ENCODE measurements at regions not wholly inside any gene's neighbourhood (a gene's known extent, or its start where the extent isn't known, plus 50 kb on each side); places are given as distances from the start of the nearest gene placed in this dataset.

DNA sequence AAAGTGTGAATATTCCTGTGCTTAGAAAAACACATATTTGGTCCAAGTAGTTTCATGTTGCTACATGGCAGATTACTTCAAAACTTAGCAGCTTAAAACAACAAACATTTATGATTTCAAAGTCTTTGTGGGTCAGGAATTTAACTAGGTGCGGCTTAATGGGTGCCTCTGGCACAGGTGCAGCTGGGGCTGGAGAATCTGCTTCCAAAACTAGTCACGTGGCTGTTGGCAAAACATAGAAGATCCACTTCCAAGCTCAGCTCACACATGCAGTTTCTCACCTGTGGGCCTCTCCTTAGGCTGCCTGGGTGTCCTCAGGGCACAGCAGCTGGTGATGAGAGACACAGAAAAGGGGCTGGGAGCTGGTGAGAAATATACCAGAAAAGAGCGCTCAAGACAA, 263.4 kb downstream of the TTLL7 start:
- no peak overlapping the region for H3K27ac ChIP-seq (ENCODE audit: low read depth, low read length)
- H3K79me2 ChIP-seq (ENCODE audit: control insufficient read depth, insufficient read depth, low read length, unreplicated experiment): no peaks in the 10 kb centered on the region
- no peaks in the 10 kb centered on the region for H3K36me3 ChIP-seq (ENCODE audit: insufficient read depth, low read length)
- no peaks in the 10 kb centered on the region for H3K27me3 ChIP-seq (ENCODE audit: insufficient read depth, low read length)
- no peak overlapping the region for H3K4me3 ChIP-seq (ENCODE audit: low read depth, low read length)
- no peaks in the 10 kb centered on the region for H3K4me1 ChIP-seq (ENCODE audit: control insufficient read depth, insufficient read depth, low read length, unreplicated experiment)
- H2AFZ ChIP-seq (ENCODE audit: low read length, unreplicated experiment): no peak overlapping the region

DNA sequence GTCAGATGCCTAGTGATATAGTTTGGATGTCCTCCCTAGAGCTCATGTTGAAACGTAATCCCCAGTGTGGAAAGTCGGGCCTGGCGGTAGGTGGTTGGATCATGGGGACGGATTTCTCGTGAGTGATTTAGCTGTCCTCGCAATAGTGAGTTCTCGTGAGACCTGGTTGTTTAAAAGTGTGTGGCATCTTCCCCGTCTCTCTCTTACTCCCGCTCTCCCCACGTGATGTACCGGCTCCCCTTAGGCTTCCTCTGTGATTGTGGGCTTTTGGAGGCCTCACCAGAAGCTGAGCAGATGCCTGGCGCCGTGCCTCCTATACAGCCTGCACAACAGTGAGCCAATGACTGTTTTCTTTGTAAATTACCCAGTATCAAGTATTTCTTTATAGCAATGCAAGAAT, 264.5 kb downstream of the TTLL7 start:
- Histone ChIP-seq H3K27me3 (ENCODE audit: insufficient read depth, low read length) (no peaks in the 10 kb centered on the region), H3K4me1 (ENCODE audit: control insufficient read depth, insufficient read depth, low read length, unreplicated experiment) (no peaks in the 10 kb centered on the region), H3K4me3 (ENCODE audit: low read depth, low read length) (no peak overlapping the region), H2AFZ (ENCODE audit: low read length, unreplicated experiment) (no peak overlapping the region), H3K27ac (ENCODE audit: low read depth, low read length) (no peak overlapping the region), H3K79me2 (ENCODE audit: control insufficient read depth, insufficient read depth, low read length, unreplicated experiment) (no peaks in the 10 kb centered on the region), H3K36me3 (ENCODE audit: insufficient read depth, low read length) (no peaks in the 10 kb centered on the region)

DNA sequence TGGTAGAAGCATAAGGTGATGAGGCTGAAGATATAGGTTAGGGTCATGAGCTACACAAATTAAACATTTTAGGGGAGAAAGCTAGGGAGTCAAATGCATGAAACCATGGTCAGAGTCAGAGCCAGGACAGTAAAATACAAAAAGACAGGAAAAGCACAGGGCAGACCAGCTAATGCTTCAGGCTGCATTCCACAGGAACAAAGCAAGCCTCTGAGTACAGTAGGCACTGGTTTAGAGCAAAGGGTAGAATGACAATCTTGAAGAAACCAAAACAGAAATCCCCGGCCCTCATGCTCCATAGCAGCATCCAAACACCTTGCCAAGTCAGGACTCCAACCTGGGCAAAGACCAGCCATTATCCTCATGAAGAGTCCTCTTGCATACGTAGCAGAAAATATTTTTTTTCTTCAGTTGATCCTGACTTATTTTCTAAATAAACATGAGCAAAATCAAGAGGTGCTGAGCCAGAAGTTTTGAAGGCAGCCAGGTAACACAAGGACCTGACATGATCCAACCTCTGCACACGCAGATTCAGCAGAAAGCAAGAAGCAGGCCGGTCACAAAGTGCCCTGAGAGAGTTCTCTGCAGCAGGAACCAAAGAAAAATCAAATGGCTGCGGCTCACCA, 273.1 kb downstream of the TTLL7 start:
- Histone ChIP-seq H3K36me3 (ENCODE audit: insufficient read depth, low read length) (no peaks in the 10 kb centered on the region), H3K79me2 (ENCODE audit: control insufficient read depth, insufficient read depth, low read length, unreplicated experiment) (no peaks in the 10 kb centered on the region), H3K27me3 (ENCODE audit: insufficient read depth, low read length) (no peaks in the 10 kb centered on the region), H3K4me1 (ENCODE audit: control insufficient read depth, insufficient read depth, low read length, unreplicated experiment) (no peaks in the 10 kb centered on the region), H3K27ac (ENCODE audit: low read depth, low read length) (no peak overlapping the region), H2AFZ (ENCODE audit: low read length, unreplicated experiment) (no peak overlapping the region), H3K4me3 (ENCODE audit: low read depth, low read length) (no peak overlapping the region)

DNA sequence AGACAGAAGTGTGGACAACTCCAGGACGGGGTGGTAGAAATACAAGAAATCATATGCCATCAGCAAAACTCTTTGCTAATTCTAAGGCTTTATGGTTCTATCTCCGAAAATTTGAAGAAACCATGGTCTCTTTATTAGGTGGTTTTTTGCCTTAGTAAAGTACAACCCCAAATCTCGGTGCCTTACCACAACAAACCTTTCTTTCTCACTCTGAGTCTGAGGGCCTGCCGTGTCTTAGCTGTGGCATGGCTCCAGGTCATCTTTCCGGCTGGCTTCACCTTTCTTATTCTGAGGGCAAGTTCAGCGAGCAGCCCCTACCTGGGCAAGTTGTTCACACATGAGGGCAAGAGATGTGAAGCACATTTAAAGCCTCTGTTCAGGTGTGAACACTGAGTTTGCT, 280.6 kb downstream of the TTLL7 start:
- Histone ChIP-seq H3K4me3 (ENCODE audit: low read depth, low read length) (no peak overlapping the region), H3K4me1 (ENCODE audit: control insufficient read depth, insufficient read depth, low read length, unreplicated experiment) (no peaks in the 10 kb centered on the region), H2AFZ (ENCODE audit: low read length, unreplicated experiment) (no peak overlapping the region), H3K79me2 (ENCODE audit: control insufficient read depth, insufficient read depth, low read length, unreplicated experiment) (no peaks in the 10 kb centered on the region), H3K27ac (ENCODE audit: low read depth, low read length) (no peak overlapping the region), H3K27me3 (ENCODE audit: insufficient read depth, low read length) (peaks cover 14% of the 10 kb centered on the region), H3K36me3 (ENCODE audit: insufficient read depth, low read length) (no peaks in the 10 kb centered on the region)

DNA sequence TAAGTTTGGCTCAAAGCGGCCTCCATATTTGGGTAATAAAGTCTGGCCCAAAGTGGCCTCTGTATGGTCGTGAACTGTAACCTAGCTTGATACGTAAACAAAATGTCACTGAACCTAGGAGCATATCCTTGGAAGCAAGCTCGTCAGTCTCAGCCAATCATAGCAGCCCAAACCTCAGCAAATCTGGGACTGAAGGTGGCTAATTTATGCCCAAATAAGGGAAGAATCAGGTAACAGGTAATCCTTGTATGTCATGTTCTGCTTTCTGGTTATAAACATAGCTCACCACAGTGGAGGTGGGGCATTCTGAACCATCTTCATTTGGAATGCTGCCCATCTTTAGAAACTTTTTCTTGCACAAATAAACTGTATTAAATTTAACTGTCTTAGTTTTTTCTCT, 281.1 kb downstream of the TTLL7 start:
- Histone ChIP-seq H3K4me3 (ENCODE audit: low read depth, low read length) (no peak overlapping the region), H3K79me2 (ENCODE audit: control insufficient read depth, insufficient read depth, low read length, unreplicated experiment) (no peaks in the 10 kb centered on the region), H3K36me3 (ENCODE audit: insufficient read depth, low read length) (no peaks in the 10 kb centered on the region), H2AFZ (ENCODE audit: low read length, unreplicated experiment) (peak overlapping the region; percentile 18), H3K27me3 (ENCODE audit: insufficient read depth, low read length) (peaks cover 14% of the 10 kb centered on the region), H3K27ac (ENCODE audit: low read depth, low read length) (no peak overlapping the region), H3K4me1 (ENCODE audit: control insufficient read depth, insufficient read depth, low read length, unreplicated experiment) (no peaks in the 10 kb centered on the region)

DNA sequence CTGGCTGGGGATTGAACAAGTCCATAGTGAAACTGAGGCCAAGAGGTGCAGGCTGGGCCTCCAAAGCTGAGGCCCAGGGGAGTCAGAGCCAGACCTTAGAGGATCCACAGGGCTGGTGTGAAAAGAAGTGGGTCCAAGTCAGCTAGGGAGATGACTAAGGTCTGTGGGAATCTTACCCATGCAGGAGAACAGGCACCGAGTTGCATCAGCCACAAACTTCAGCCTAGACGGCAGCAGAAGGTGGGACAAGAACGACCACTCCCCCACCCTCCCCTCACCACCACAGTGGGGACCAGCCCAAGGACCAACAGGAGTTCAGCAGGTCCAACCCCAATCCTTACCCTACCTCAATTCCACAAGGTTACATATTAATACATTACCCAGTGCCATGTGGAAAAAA, 282.3 kb downstream of the TTLL7 start:
- Histone ChIP-seq H3K36me3 (ENCODE audit: insufficient read depth, low read length) (no peaks in the 10 kb centered on the region), H3K27me3 (ENCODE audit: insufficient read depth, low read length) (peaks cover 14% of the 10 kb centered on the region), H3K79me2 (ENCODE audit: control insufficient read depth, insufficient read depth, low read length, unreplicated experiment) (no peaks in the 10 kb centered on the region), H3K4me1 (ENCODE audit: control insufficient read depth, insufficient read depth, low read length, unreplicated experiment) (no peaks in the 10 kb centered on the region), H3K4me3 (ENCODE audit: low read depth, low read length) (no peak overlapping the region), H2AFZ (ENCODE audit: low read length, unreplicated experiment) (no peak overlapping the region), H3K27ac (ENCODE audit: low read depth, low read length) (no peak overlapping the region)

DNA sequence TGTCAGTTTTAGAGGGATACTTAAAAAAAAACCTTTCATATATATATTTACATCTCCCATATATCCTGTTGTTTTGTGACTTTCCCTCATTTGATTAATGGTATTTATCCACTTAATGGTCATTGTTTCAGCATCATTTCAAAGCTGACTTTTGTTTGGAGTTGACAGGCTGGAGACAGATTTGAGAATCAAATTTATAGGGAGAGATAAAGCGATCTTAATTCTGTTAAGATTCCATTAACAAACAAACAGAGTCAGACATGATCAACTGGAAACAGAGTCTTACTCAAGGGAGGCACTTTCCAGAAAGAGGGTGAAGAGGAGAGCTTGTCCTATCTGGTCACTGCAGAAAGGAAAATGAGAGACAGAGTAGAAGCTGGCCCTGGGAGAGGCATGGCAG, 283.4 kb downstream of the TTLL7 start:
- H3K4me1 ChIP-seq (ENCODE audit: control insufficient read depth, insufficient read depth, low read length, unreplicated experiment): no peaks in the 10 kb centered on the region
- H3K79me2 ChIP-seq (ENCODE audit: control insufficient read depth, insufficient read depth, low read length, unreplicated experiment): no peaks in the 10 kb centered on the region
- H2AFZ ChIP-seq (ENCODE audit: low read length, unreplicated experiment): no peak overlapping the region
- H3K36me3 ChIP-seq (ENCODE audit: insufficient read depth, low read length): no peaks in the 10 kb centered on the region
- H3K4me3 ChIP-seq (ENCODE audit: low read depth, low read length): no peak overlapping the region
- H3K27me3 ChIP-seq (ENCODE audit: insufficient read depth, low read length): peaks cover 14% of the 10 kb centered on the region
- no peak overlapping the region for H3K27ac ChIP-seq (ENCODE audit: low read depth, low read length)

DNA sequence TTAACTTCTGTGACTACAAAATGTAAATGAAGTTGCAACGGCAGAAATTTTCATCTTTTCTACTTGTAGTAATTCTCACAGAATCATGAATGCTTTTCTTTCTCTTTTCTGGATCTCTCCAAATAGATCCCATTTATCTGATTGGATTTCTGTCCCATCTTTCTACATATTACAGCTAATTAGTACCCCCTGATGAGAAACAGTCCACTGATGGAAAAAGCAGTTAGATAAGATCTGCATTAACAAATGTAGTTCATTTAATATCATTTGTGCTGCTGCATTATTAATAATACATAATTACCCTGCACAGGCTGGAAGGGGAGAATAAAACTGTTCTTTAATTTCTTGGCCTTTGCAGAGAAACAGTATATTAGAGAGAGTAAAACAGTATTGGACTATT, 289.3 kb downstream of the TTLL7 start:
- Histone ChIP-seq H3K27me3 (ENCODE audit: insufficient read depth, low read length) (no peaks in the 10 kb centered on the region), H3K4me1 (ENCODE audit: control insufficient read depth, insufficient read depth, low read length, unreplicated experiment) (no peaks in the 10 kb centered on the region), H3K79me2 (ENCODE audit: control insufficient read depth, insufficient read depth, low read length, unreplicated experiment) (no peaks in the 10 kb centered on the region)

DNA sequence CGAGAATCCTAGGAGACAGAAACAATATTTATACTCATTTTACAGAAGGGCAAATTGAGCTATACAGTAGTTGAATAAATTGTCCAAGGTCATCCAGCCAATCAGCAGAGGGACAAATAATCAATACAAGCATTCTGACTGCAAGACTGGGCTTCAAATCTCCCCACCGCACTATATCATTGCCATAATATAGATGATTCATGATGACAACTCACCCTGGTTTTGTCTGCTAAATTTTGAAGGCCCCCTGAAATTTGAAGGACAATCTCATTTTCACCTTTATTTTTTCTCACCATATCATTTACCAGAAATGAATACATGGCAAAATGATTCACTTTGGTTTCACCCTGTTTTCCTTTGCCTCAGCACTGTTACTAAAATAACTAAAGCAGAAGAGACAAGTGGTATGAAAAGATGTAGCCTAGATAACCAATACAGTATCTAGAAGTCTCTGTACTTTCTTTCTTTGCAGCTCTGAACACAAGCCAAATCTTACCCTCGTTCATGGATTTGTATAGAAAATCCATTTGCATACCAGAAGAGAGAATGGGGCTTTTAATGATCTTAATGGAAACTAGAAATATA, 292.5 kb downstream of the TTLL7 start:
- H2AFZ ChIP-seq (ENCODE audit: low read length, unreplicated experiment): no peak overlapping the region
- no peak overlapping the region for H3K27ac ChIP-seq (ENCODE audit: low read depth, low read length)
- H3K27me3 ChIP-seq (ENCODE audit: insufficient read depth, low read length): no peaks in the 10 kb centered on the region
- H3K36me3 ChIP-seq (ENCODE audit: insufficient read depth, low read length): no peaks in the 10 kb centered on the region
- H3K4me3 ChIP-seq (ENCODE audit: low read depth, low read length): no peak overlapping the region
- no peaks in the 10 kb centered on the region for H3K79me2 ChIP-seq (ENCODE audit: control insufficient read depth, insufficient read depth, low read length, unreplicated experiment)
- H3K4me1 ChIP-seq (ENCODE audit: control insufficient read depth, insufficient read depth, low read length, unreplicated experiment): no peaks in the 10 kb centered on the region

More for the DNA sequence above, 289.3 kb downstream of the TTLL7 start:
- no peak overlapping the region for H3K27ac ChIP-seq (ENCODE audit: low read depth, low read length)
- no peaks in the 10 kb centered on the region for H3K36me3 ChIP-seq (ENCODE audit: insufficient read depth, low read length)
- no peak overlapping the region for H3K4me3 ChIP-seq (ENCODE audit: low read depth, low read length)
- H2AFZ ChIP-seq (ENCODE audit: low read length, unreplicated experiment): no peak overlapping the region

DNA sequence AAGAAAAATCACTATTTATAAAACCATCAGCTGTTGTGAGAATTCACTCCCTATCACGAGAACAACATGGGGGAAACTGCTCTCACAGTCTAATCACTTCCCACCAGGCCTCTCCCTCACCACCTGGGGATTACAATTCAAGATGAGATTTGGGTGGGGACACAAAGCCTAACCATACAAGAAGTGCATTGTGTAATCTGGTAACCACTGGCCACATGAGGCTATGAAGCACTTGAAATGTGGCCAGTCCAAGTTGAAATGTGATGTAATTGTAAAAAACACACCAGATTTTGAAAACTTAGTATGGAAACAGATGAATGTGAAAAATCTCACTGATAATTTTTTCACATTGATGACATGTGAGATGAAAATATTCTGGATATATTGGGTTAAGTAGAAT, 293.8 kb downstream of the TTLL7 start:
- Histone ChIP-seq H3K79me2 (ENCODE audit: control insufficient read depth, insufficient read depth, low read length, unreplicated experiment) (no peaks in the 10 kb centered on the region), H3K27ac (ENCODE audit: low read depth, low read length) (no peak overlapping the region), H3K4me3 (ENCODE audit: low read depth, low read length) (no peak overlapping the region), H2AFZ (ENCODE audit: low read length, unreplicated experiment) (no peak overlapping the region), H3K27me3 (ENCODE audit: insufficient read depth, low read length) (no peaks in the 10 kb centered on the region), H3K36me3 (ENCODE audit: insufficient read depth, low read length) (no peaks in the 10 kb centered on the region), H3K4me1 (ENCODE audit: control insufficient read depth, insufficient read depth, low read length, unreplicated experiment) (no peaks in the 10 kb centered on the region)

DNA sequence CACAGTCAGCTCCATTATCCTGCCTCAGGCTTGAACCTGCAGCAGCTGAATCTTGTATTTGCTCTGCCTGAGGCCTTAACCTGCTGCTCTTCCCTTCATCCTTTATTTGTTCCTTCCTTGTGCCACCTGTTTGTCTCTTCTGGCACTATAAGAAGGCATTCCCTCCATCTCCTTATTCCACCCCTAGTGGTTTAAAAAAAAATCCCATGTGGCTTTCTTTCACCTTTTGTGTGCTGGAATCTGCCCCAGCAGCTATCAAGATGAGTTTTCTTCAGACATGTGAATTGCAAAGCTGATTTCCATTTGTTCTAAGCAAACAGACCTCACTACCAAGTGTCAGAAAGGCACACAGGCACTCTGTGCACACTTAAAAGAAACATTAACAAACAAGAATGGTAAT, 294.6 kb downstream of the TTLL7 start:
- no peaks in the 10 kb centered on the region for H3K36me3 ChIP-seq (ENCODE audit: insufficient read depth, low read length)
- H3K4me1 ChIP-seq (ENCODE audit: control insufficient read depth, insufficient read depth, low read length, unreplicated experiment): no peaks in the 10 kb centered on the region
- H3K79me2 ChIP-seq (ENCODE audit: control insufficient read depth, insufficient read depth, low read length, unreplicated experiment): no peaks in the 10 kb centered on the region
- no peak overlapping the region for H2AFZ ChIP-seq (ENCODE audit: low read length, unreplicated experiment)
- H3K27ac ChIP-seq (ENCODE audit: low read depth, low read length): no peak overlapping the region
- no peak overlapping the region for H3K4me3 ChIP-seq (ENCODE audit: low read depth, low read length)
- no peaks in the 10 kb centered on the region for H3K27me3 ChIP-seq (ENCODE audit: insufficient read depth, low read length)

Data from ACC112 (cell line).